H1 (cell line): ENCODE measurements at regions not wholly inside any gene's neighbourhood (a gene's known extent, or its start where the extent isn't known, plus 50 kb on each side); places are given as distances from the start of the nearest gene placed in this dataset.

Source experiments
- CTCF ChIA-PET: fragments of 300-600 bp; sonication (Branson Sonifier 250); formaldehyde crosslinking; loops from one replicate; lab custom pipeline; 2021; ENCODE audit not compliant: partially characterized antibody; lab: Charles Lee
- POLR2A ChIA-PET: fragments of 300-600 bp; sonication (Branson Sonifier 250); formaldehyde crosslinking; loops from one replicate; lab custom pipeline; 2021; ENCODE audit warnings: inconsistent platforms; ENCODE audit not compliant: partially characterized antibody; lab: Charles Lee
- DNase-seq, 2 experiments: peaks; one replicate each; pipeline versions ENCODE4 v3.0.0 to v3.0.0-alpha.2; 2010 to 2022; ENCODE audit warnings: low spot score in 2 of 2, low read depth in 1 of 2, mixed read lengths in 1 of 2
- FAIRE-seq: peaks from 2 replicates; lab custom pipeline; 2011; peaks lifted over from hg19 to GRCh38; lab: Jason Lieb, UNC
- H2AFZ ChIP-seq: 2 replicates; pipeline ENCODE4 v1.8.1; 2012; ENCODE audit warnings: low read length, inconsistent platforms
- H2AK5ac ChIP-seq: 2 replicates; pipeline ENCODE4 v1.6.1; 2013; ENCODE audit warnings: low read depth, low read length
- H2BK120ac ChIP-seq: replicated peaks from 2 replicates; pipeline ENCODE3; 2013; ENCODE audit warnings: low read depth, low read length, inconsistent platforms
- H2BK12ac ChIP-seq: 2 replicates; pipeline ENCODE4 v1.6.1; 2013; ENCODE audit warnings: low read depth, low read length
- H2BK15ac ChIP-seq: 2 replicates; pipeline ENCODE4 v1.6.1; 2013; ENCODE audit warnings: low read length
- H2BK20ac ChIP-seq: 2 replicates; pipeline ENCODE4 v1.6.1; 2013; ENCODE audit warnings: low read length
- H2BK5ac ChIP-seq: 2 replicates; pipeline ENCODE4 v1.6.1; 2013; ENCODE audit warnings: low read depth, low read length
- H3K14ac ChIP-seq: 2 replicates; pipeline ENCODE4 v1.6.1; 2013; ENCODE audit warnings: inconsistent platforms; ENCODE audit not compliant: insufficient read length
- H3K18ac ChIP-seq: 2 replicates; pipeline ENCODE4 v1.6.1; 2013; ENCODE audit warnings: low read length; ENCODE audit errors: extremely low read depth
- H3K23ac ChIP-seq: 2 replicates; pipeline ENCODE4 v1.6.1; 2013; ENCODE audit warnings: inconsistent platforms; ENCODE audit not compliant: insufficient read length
- H3K23me2 ChIP-seq: 2 replicates; pipeline ENCODE4 v1.6.1; 2013; ENCODE audit warnings: low read depth, low read length
- H3K27ac ChIP-seq: 2 replicates; pipeline ENCODE4 v1.6.1; 2011; ENCODE audit warnings: low read depth, low read length, inconsistent platforms
- H3K27me3 ChIP-seq, 4 experiments: replicated peaks in 1 of 4; 1 replicate in 1 of 4; 2 replicates in 3 of 4; pipeline versions ENCODE4 v1.6.1 to v1.8.1; 2011 to 2013; ENCODE audit warnings: low read length in 3 of 4, mild to moderate bottlenecking in 3 of 4, inconsistent platforms in 2 of 4, mixed read lengths in 2 of 4, moderate library complexity in 1 of 4; ENCODE audit not compliant: control insufficient read depth in 3 of 4, insufficient read depth in 3 of 4; ENCODE audit errors: extremely low read depth in 1 of 4
- H3K36me3 ChIP-seq, 4 experiments: 2 replicates each; pipeline versions ENCODE4 v1.6.1 to v1.8.1; 2011 to 2013; ENCODE audit warnings: mild to moderate bottlenecking in 4 of 4, low read length in 3 of 4, moderate library complexity in 2 of 4, control low read depth in 1 of 4, inconsistent platforms in 1 of 4; ENCODE audit not compliant: insufficient read depth in 4 of 4, control insufficient read depth in 2 of 4
- H3K4ac ChIP-seq: replicated peaks from 2 replicates; pipeline ENCODE3; 2013; ENCODE audit warnings: low read length, low read depth, mixed read lengths, inconsistent platforms; ENCODE audit not compliant: insufficient read length
- H3K4me1 ChIP-seq, 4 experiments: replicated peaks in 1 of 4; 1 replicate in 1 of 4; 2 replicates in 3 of 4; pipeline versions ENCODE4 v1.6.1 to v1.8.1; 2011 to 2013; ENCODE audit warnings: low read length in 3 of 4, inconsistent platforms in 2 of 4, mixed read lengths in 1 of 4; ENCODE audit not compliant: insufficient read depth in 4 of 4, control insufficient read depth in 3 of 4
- H3K4me2 ChIP-seq, 2 experiments: 2 replicates each; pipeline versions ENCODE4 v1.6.1 to v1.8.1; 2011 to 2013; ENCODE audit warnings: low read depth in 2 of 2, low read length in 2 of 2, control low read depth in 1 of 2, inconsistent platforms in 1 of 2, mild to moderate bottlenecking in 1 of 2; ENCODE audit not compliant: insufficient read depth in 1 of 2
- H3K4me3 ChIP-seq, 4 experiments: fragments of 200-600, 300-600 bp in 1 of 4; sonication (generic), shearing (Covaris generic), sonication (Bioruptor Twin) in 1 of 4; 2 replicates each; pipeline versions ENCODE4 v1.5.1 to v1.8.1; 2011 to 2016; ENCODE audit warnings: low read length in 4 of 4, low read depth in 3 of 4, control low read depth in 2 of 4, inconsistent platforms in 2 of 4, mild to moderate bottlenecking in 2 of 4, mixed read lengths in 1 of 4, moderate library complexity in 1 of 4; ENCODE audit not compliant: insufficient read depth in 2 of 4; ENCODE audit errors: extremely low read depth in 1 of 4
- H3K56ac ChIP-seq: replicated peaks from 2 replicates; pipeline ENCODE3; 2013; ENCODE audit warnings: low read depth, mild to moderate bottlenecking, mixed read lengths, low read length, inconsistent platforms; ENCODE audit not compliant: insufficient read length
- H3K79me1 ChIP-seq: 2 replicates; pipeline ENCODE4 v1.6.1; 2013; ENCODE audit warnings: low read depth, low read length, control low read depth
- H3K79me2 ChIP-seq, 2 experiments: 2 replicates each; pipeline versions ENCODE4 v1.6.1 to v1.8.1; 2012 to 2013; ENCODE audit warnings: low read length in 2 of 2, mild to moderate bottlenecking in 2 of 2, inconsistent platforms in 1 of 2; ENCODE audit not compliant: insufficient read depth in 2 of 2, control insufficient read depth in 1 of 2
- H3K9ac ChIP-seq, 4 experiments: replicated peaks in 1 of 4; 1 replicate in 1 of 4; 2 replicates in 3 of 4; pipeline versions ENCODE4 v1.6.1 to v1.8.1; 2011 to 2013; ENCODE audit warnings: low read depth in 3 of 4, low read length in 3 of 4, control low read depth in 2 of 4, mild to moderate bottlenecking in 2 of 4, moderate library complexity in 2 of 4, inconsistent platforms in 1 of 4; ENCODE audit errors: extremely low read depth in 1 of 4
- H3K9me3 ChIP-seq, 2 experiments: 2 replicates each; pipeline versions ENCODE4 v1.6.1 to v1.8.1; 2012 to 2013; ENCODE audit warnings: mild to moderate bottlenecking in 2 of 2, moderate library complexity in 2 of 2, control low read depth in 1 of 2, inconsistent platforms in 1 of 2, low read depth in 1 of 2, low read length in 1 of 2, mixed read lengths in 1 of 2; ENCODE audit not compliant: insufficient read depth in 2 of 2
- H4K20me1 ChIP-seq, 2 experiments: replicated peaks in 1 of 2; 2 replicates each; pipeline versions ENCODE3 to v1.8.1; 2011 to 2013; ENCODE audit warnings: inconsistent platforms in 2 of 2, low read length in 2 of 2, mild to moderate bottlenecking in 1 of 2; ENCODE audit not compliant: insufficient read depth in 2 of 2, control insufficient read depth in 1 of 2
- H4K5ac ChIP-seq: 2 replicates; pipeline ENCODE4 v1.6.1; 2013; ENCODE audit warnings: low read length, low read depth, mixed read lengths, inconsistent platforms; ENCODE audit not compliant: insufficient read length
- H4K8ac ChIP-seq: 2 replicates; pipeline ENCODE4 v1.8.0; 2013; ENCODE audit warnings: mild to moderate bottlenecking, moderate library complexity, low read length, inconsistent platforms; ENCODE audit not compliant: insufficient read depth; ENCODE audit errors: extremely low read depth
- H4K91ac ChIP-seq: replicated peaks from 2 replicates; pipeline ENCODE3; 2013; ENCODE audit warnings: low read length, mixed read lengths, inconsistent platforms; ENCODE audit not compliant: insufficient read length
- BCL11A ChIP-seq, 2 experiments: IDR thresholded peaks; one replicate each; pipeline ENCODE4 v1.6.1; 2011; ENCODE audit warnings: low read depth in 2 of 2, low read length in 2 of 2, mild to moderate bottlenecking in 2 of 2
- CHD1 ChIP-seq: IDR thresholded peaks from 2 replicates; pipeline ENCODE4 v1.6.1; 2012; ENCODE audit warnings: low read depth, low read length, improper control_type of control experiment
- CTBP2 ChIP-seq: IDR thresholded peaks from 2 replicates; pipeline ENCODE4 v1.7.0; 2011; ENCODE audit warnings: borderline replicate concordance, mild to moderate bottlenecking, moderate library complexity, mixed read lengths, low read length; ENCODE audit not compliant: insufficient read depth, insufficient read length
- EP300 ChIP-seq, 2 experiments: IDR thresholded peaks; 1 replicate in 1 of 2; 2 replicates in 1 of 2; pipeline ENCODE4 v1.6.1; 2011 to 2012; ENCODE audit warnings: low read depth in 2 of 2, low read length in 2 of 2, mild to moderate bottlenecking in 2 of 2, borderline replicate concordance in 1 of 2, inconsistent platforms in 1 of 2, moderate library complexity in 1 of 2
- HDAC6 ChIP-seq: IDR thresholded peaks from one replicate; pipeline ENCODE4 v1.7.1; 2012; ENCODE audit warnings: low read depth, mild to moderate bottlenecking, inconsistent platforms, low read length, moderate library complexity
- JUN ChIP-seq: IDR thresholded peaks from 2 replicates; pipeline ENCODE4 v1.6.1; 2011; ENCODE audit warnings: low read depth, mild to moderate bottlenecking, improper control_type of control experiment, low read length
- KDM1A ChIP-seq: fragments of 200-600, 300-600 bp; sonication (generic); IDR thresholded peaks from 2 replicates; pipeline ENCODE4 v1.7.1; 2016; ENCODE audit warnings: mild to moderate bottlenecking, low read length, borderline replicate concordance
- KDM5A ChIP-seq: fragments of 200-600 bp; IDR thresholded peaks from 2 replicates; pipeline ENCODE4 v1.7.1; 2012; ENCODE audit warnings: mild to moderate bottlenecking, low read length, inconsistent platforms, mixed read lengths
- POLR2A ChIP-seq, 2 experiments: IDR thresholded peaks; 1 replicate in 1 of 2; 2 replicates in 1 of 2; pipeline ENCODE4 v1.6.1; 2011; ENCODE audit warnings: low read depth in 2 of 2, low read length in 2 of 2, mild to moderate bottlenecking in 2 of 2; ENCODE audit errors: control extremely low read depth in 1 of 2
- RXRA ChIP-seq: IDR thresholded peaks from 2 replicates; pipeline ENCODE4 v1.6.1; 2011; ENCODE audit warnings: low read depth, mild to moderate bottlenecking, low read length, moderate library complexity; ENCODE audit not compliant: insufficient read depth
- SIX5 ChIP-seq: IDR thresholded peaks from 2 replicates; pipeline ENCODE4 v1.6.1; 2011; ENCODE audit warnings: mild to moderate bottlenecking, low read depth, low read length
- SP1 ChIP-seq: IDR thresholded peaks from 2 replicates; pipeline ENCODE4 v1.6.1; 2011; ENCODE audit warnings: low read depth, low read length
- TBP ChIP-seq: IDR thresholded peaks from 2 replicates; pipeline ENCODE4 v1.6.1; 2011; ENCODE audit warnings: low read depth, low read length, improper control_type of control experiment
- WGBS, 2 experiments: shearing (Covaris generic) in 1 of 2; methylation state at CpG; one replicate each; pipeline versions ENCODE4 v1.1.6 to v1.1.7; 2013 to 2015; ENCODE audit warnings: low lambda C conversion rate in 2 of 2, mixed read lengths in 2 of 2, inconsistent platforms in 1 of 2, low coverage in 1 of 2, missing lambda C conversion rate in 1 of 2; ENCODE audit not compliant: insufficient replicate concordance in 2 of 2, insufficient coverage in 1 of 2, insufficient read length in 1 of 2; ENCODE audit errors: extremely low coverage in 1 of 2, missing lambda C conversion rate in 1 of 2; 5-methylcytosine and 5-hydroxymethylcytosine counted together
- TF ChIP-seq, protein P1 (sequence below): IDR thresholded peaks from 2 replicates; pipeline ENCODE4 v1.6.1; 2012; ENCODE audit warnings: low read length, inconsistent platforms

DNA sequence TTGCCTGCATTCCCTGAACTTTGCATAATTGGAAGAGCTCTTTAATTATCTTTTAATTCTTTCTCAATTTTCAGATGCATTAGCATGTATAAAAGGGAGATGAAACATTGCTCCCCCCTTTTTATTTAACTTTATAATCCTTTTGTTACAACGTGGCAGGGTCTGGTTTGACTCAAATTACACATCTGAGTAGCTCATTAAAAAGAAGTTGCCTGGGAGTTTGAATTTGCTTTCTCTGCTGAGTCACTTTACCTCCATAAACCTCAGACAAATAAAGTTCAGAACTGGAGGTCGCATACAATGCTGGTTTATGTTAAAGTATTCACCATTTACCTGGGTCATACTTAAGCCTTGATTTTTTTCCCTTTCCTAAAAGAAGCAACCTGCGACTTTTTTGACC lies 495.2 kb downstream of the PREX1 start:
- Histone ChIP-seq H3K56ac (no peak overlapping the region), H3K9ac (no peak overlapping the region), H3K4ac (no peak overlapping the region), H3K79me2 (no peaks in the 10 kb centered on the region), H3K23ac (no peak overlapping the region), H3K14ac (no peak overlapping the region), H3K27ac (no peak overlapping the region), H3K4me2 (no peak overlapping the region), H3K18ac (no peak overlapping the region), H3K79me1 (no peaks in the 10 kb centered on the region), H2BK15ac (no peak overlapping the region), H4K91ac (no peak overlapping the region), H3K9me3 (no peaks in the 10 kb centered on the region), H3K4me1 (peaks cover 0 to 8% (median 4%) of the 10 kb centered on the region in 4 experiments; a peak in 3 of 7 replicates), H2BK5ac (no peak overlapping the region), H3K23me2 (no peaks in the 10 kb centered on the region), H4K5ac (no peak overlapping the region), H2BK12ac (no peak overlapping the region), H4K8ac (no peak overlapping the region), H2BK120ac (no peak overlapping the region), H3K27me3 (no peaks in the 10 kb centered on the region), H2AK5ac (no peak overlapping the region), H3K36me3 (no peaks in the 10 kb centered on the region), H2AFZ (no peak overlapping the region), H4K20me1 (no peaks in the 10 kb centered on the region), H2BK20ac (no peak overlapping the region), H3K4me3 (no peak overlapping the region)
- ChIA-PET CTCF (interaction anchor here (1.2 to 1.5 kb wide), 2 partner anchors 18 to 288 kb away, joined by 5 read pairs; no protein-coding TSS in a partner anchor), POLR2A (no interaction called here)
- DNase-seq (no peak), FAIRE-seq (no peak)
- WGBS, 2 experiments: 79% methylated on average over 3 of the region's 3 CpGs; no CpG with 5 or more reads in 1 of the 2 experiments
- TF ChIP-seq SIX5: no peak
- no peak for TF ChIP-seq HDAC6
- no peak for TF ChIP-seq JUN
- no peak for TF ChIP-seq KDM5A
- no peak for TF ChIP-seq EP300 (IDR thresholded peaks at IDR 0.05; ENCODE audit: borderline replicate concordance in 1 of 2, low read depth in 2 of 2, low read length in 2 of 2)
- no peak for TF ChIP-seq KDM1A
- TF ChIP-seq, protein P1, sequence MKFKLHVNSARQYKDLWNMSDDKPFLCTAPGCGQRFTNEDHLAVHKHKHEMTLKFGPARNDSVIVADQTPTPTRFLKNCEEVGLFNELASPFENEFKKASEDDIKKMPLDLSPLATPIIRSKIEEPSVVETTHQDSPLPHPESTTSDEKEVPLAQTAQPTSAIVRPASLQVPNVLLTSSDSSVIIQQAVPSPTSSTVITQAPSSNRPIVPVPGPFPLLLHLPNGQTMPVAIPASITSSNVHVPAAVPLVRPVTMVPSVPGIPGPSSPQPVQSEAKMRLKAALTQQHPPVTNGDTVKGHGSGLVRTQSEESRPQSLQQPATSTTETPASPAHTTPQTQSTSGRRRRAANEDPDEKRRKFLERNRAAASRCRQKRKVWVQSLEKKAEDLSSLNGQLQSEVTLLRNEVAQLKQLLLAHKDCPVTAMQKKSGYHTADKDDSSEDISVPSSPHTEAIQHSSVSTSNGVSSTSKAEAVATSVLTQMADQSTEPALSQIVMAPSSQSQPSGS: no peak
- no peak for TF ChIP-seq POLR2A (IDR thresholded peaks at IDR 0.05; ENCODE audit: control extremely low read depth in 1 of 2, low read depth in 2 of 2, low read length in 2 of 2)
- no peak for TF ChIP-seq BCL11A (IDR thresholded peaks at IDR 0.05; ENCODE audit: low read depth in 2 of 2, low read length in 2 of 2)
- TF ChIP-seq SP1: no peak
- TF ChIP-seq CTBP2: no peak
- TF ChIP-seq TBP: no peak
- no peak for TF ChIP-seq CHD1
- TF ChIP-seq RXRA: no peak
